HepG2 (cell line): ENCODE measurements at regions not wholly inside any gene's neighbourhood (a gene's known extent, or its start where the extent isn't known, plus 50 kb on each side); places are given as distances from the start of the nearest gene placed in this dataset.

Experiments used
- ATAC-seq: fragments of 200-7000 bp; cut with Tn5 transposase; 3 replicates; pipeline ENCODE4 v1.9.1; 2020; ENCODE audit warnings: mild to moderate bottlenecking, moderate library complexity
- BruUV-seq: library from RNA; stranded (reverse); fragments of 400-500 nt; replicated peaks from 2 replicates; lab custom pipeline; 2021; lab: Mats Ljungman, UMichigan
- CTCF ChIA-PET: fragments of 300-600 bp; formaldehyde crosslinking; extraction: SDS; loops from one replicate; lab custom pipeline; 2021; ENCODE audit warnings: low total read pairs, inconsistent platforms, low intra/inter-chr PET ratio; lab: Yijun Ruan, JAX
- POLR2A ChIA-PET: fragments of 350-600 bp; sonication (Branson Sonifier 250); formaldehyde crosslinking; loops from one replicate; lab custom pipeline; 2020; ENCODE audit warnings: antibody characterized with exemption, inconsistent platforms; lab: Yijun Ruan, JAX
- DNase-seq: peaks from one replicate; pipeline ENCODE4 v3.0.0-alpha.2; 2015; ENCODE audit warnings: low spot score
- FAIRE-seq: peaks from 3 replicates; lab custom pipeline; 2011; peaks lifted over from hg19 to GRCh38; lab: Jason Lieb, UNC
- H2AFZ ChIP-seq: one replicate; pipeline ENCODE4 v1.6.1; 2011; ENCODE audit warnings: low read length, inconsistent platforms
- H3K27ac ChIP-seq: fragments of 300-600 bp; 3 replicates; pipeline ENCODE4 v1.8.0; 2011; ENCODE audit warnings: mixed run types, mild to moderate bottlenecking, mixed read lengths, low read length, inconsistent platforms; ENCODE audit not compliant: insufficient read depth; ENCODE audit errors: extremely low read length
- H3K27me3 ChIP-seq, 2 experiments: fragments of 200-600 bp in 1 of 2; 2 replicates in 1 of 2; 3 replicates in 1 of 2; pipeline versions ENCODE4 v1.6.0 to v1.8.0; 2011; ENCODE audit warnings: low read length in 2 of 2, mild to moderate bottlenecking in 2 of 2, moderate library complexity in 2 of 2, inconsistent platforms in 1 of 2; ENCODE audit not compliant: insufficient read depth in 2 of 2, control insufficient read depth in 1 of 2
- H3K36me3 ChIP-seq, 2 experiments: fragments of 200-600 bp in 1 of 2; replicated peaks in 1 of 2; 2 replicates in 1 of 2; 3 replicates in 1 of 2; pipeline versions ENCODE4 v1.5.1 to v1.8.0; 2011; ENCODE audit warnings: low read length in 2 of 2, inconsistent platforms in 1 of 2; ENCODE audit not compliant: insufficient read depth in 2 of 2, control insufficient read depth in 1 of 2
- H3K4me1 ChIP-seq: 2 replicates; pipeline ENCODE4 v1.5.1; 2012; ENCODE audit warnings: low read length, inconsistent platforms; ENCODE audit not compliant: insufficient read depth
- H3K4me2 ChIP-seq: 2 replicates; pipeline ENCODE4 v1.6.0; 2011; ENCODE audit warnings: low read depth, low read length, inconsistent platforms
- H3K4me3 ChIP-seq, 3 experiments: fragments of 200-600 bp in 1 of 3; sonication (generic), shearing (Covaris generic) in 1 of 3; replicated peaks in 1 of 3; 2 replicates each; pipeline ENCODE4 v1.5.1; 2011 to 2016; ENCODE audit warnings: low read length in 3 of 3, inconsistent platforms in 2 of 3, low read depth in 2 of 3, mild to moderate bottlenecking in 2 of 3, control low read depth in 1 of 3, mixed read lengths in 1 of 3; ENCODE audit not compliant: insufficient read depth in 1 of 3
- H3K79me2 ChIP-seq: one replicate; pipeline ENCODE4 v1.6.1; 2011; ENCODE audit warnings: low read length, inconsistent platforms; ENCODE audit not compliant: insufficient read depth
- H3K9ac ChIP-seq: 2 replicates; pipeline ENCODE4 v1.6.0; 2011; ENCODE audit warnings: mild to moderate bottlenecking, low read depth, low read length, inconsistent platforms; ENCODE audit not compliant: insufficient read depth
- H3K9me3 ChIP-seq: 2 replicates; pipeline ENCODE4 v1.5.1; 2012; ENCODE audit warnings: mild to moderate bottlenecking, low read length
- H4K20me1 ChIP-seq: 2 replicates; pipeline ENCODE4 v1.6.0; 2011; ENCODE audit warnings: inconsistent platforms, mild to moderate bottlenecking, low read length, moderate library complexity; ENCODE audit not compliant: insufficient read depth
- CHD4 ChIP-seq: fragments of 200-600 bp; sonication (generic); IDR thresholded peaks from 2 replicates; pipeline ENCODE4 v1.7.0; 2017; ENCODE audit warnings: mild to moderate bottlenecking, low read length, borderline replicate concordance
- FOXJ3 ChIP-seq: sonication (generic); formaldehyde crosslinking; IDR thresholded peaks from 2 replicates; pipeline ENCODE4 v1.4.0; 2020; ENCODE audit warnings: missing genetic modification reagents, mild to moderate bottlenecking, borderline replicate concordance
- HHEX ChIP-seq: IDR thresholded peaks from 2 replicates; pipeline ENCODE4 v1.6.1; 2016; ENCODE audit warnings: control low read depth
- KMT2A ChIP-seq: sonication (generic); formaldehyde crosslinking; IDR thresholded peaks from 2 replicates; pipeline ENCODE4 v1.4.0; 2020; ENCODE audit warnings: missing genetic modification reagents
- MTA3 ChIP-seq: sonication (generic); formaldehyde crosslinking; IDR thresholded peaks from 2 replicates; pipeline ENCODE4 v1.4.0; 2020; ENCODE audit warnings: missing genetic modification reagents
- PAF1 ChIP-seq: IDR thresholded peaks from 2 replicates; pipeline ENCODE4 v1.6.1; 2016; ENCODE audit warnings: missing genetic modification reagents, missing compliant biosample characterization
- RXRA ChIP-seq: sonication (generic); formaldehyde crosslinking; IDR thresholded peaks from 2 replicates; pipeline ENCODE4 v1.5.1; 2020; ENCODE audit warnings: missing genetic modification reagents
- SMAD3 ChIP-seq: sonication (generic); formaldehyde crosslinking; IDR thresholded peaks from 2 replicates; pipeline ENCODE4 v1.4.0; 2020; ENCODE audit warnings: missing genetic modification reagents
- XBP1 ChIP-seq: sonication (generic); formaldehyde crosslinking; IDR thresholded peaks from 2 replicates; pipeline ENCODE4 v1.5.0; 2020; ENCODE audit warnings: missing genetic modification reagents
- ZBTB1 ChIP-seq: sonication (generic); formaldehyde crosslinking; IDR thresholded peaks from 2 replicates; pipeline ENCODE4 v1.4.0; 2020; ENCODE audit warnings: missing genetic modification reagents, borderline replicate concordance
- ZBTB26 ChIP-seq: IDR thresholded peaks from 2 replicates; pipeline ENCODE4 v1.6.1; 2016; ENCODE audit warnings: missing compliant biosample characterization, missing genetic modification reagents, borderline replicate concordance
- ZMYM2 ChIP-seq: sonication (generic); formaldehyde crosslinking; IDR thresholded peaks from 2 replicates; pipeline ENCODE4 v1.8.0; 2022; ENCODE audit warnings: mild to moderate bottlenecking, missing genetic modification reagents
- ZNF24 ChIP-seq: fragments of 450-650 bp; IDR thresholded peaks from 2 replicates; pipeline ENCODE4 v1.6.1; 2017; ENCODE audit warnings: antibody characterized with exemption, mild to moderate bottlenecking
- ZNF3 ChIP-seq: IDR thresholded peaks from 2 replicates; pipeline ENCODE4 v1.7.0; 2017; ENCODE audit warnings: inconsistent platforms
- ZNF331 ChIP-seq: sonication (generic); formaldehyde crosslinking; IDR thresholded peaks from 2 replicates; pipeline ENCODE4 v1.4.0; 2020; ENCODE audit warnings: missing genetic modification reagents
- ZNF674 ChIP-seq: sonication (generic); formaldehyde crosslinking; IDR thresholded peaks from 2 replicates; pipeline ENCODE4 v1.5.0; 2020; ENCODE audit warnings: low read depth, mild to moderate bottlenecking, missing genetic modification reagents
- ZNF749 ChIP-seq: sonication (generic); formaldehyde crosslinking; IDR thresholded peaks from 2 replicates; pipeline ENCODE4 v1.8.0; 2022; ENCODE audit warnings: mild to moderate bottlenecking, missing genetic modification reagents, moderate library complexity, borderline replicate concordance
- WGBS: methylation state at CpG from one replicate; pipeline ENCODE4 v1.1.6; 2017; ENCODE audit warnings: low lambda C conversion rate; 5-methylcytosine and 5-hydroxymethylcytosine counted together
- in situ Hi-C: cut with HindIII; loops from 2 replicates; pipeline ENCODE4 v1.10.0; 2017; ENCODE audit warnings: low pct_unique_long_range_greater_than_20kb; ENCODE audit not compliant: extremely low pct_ligation_motif_present
- intact Hi-C: fragments of 100-400 bp; cut with micrococcal nuclease; formaldehyde crosslinking; loops from one replicate; pipeline ENCODE4 v1.10.0; 2022; ENCODE audit not compliant: unreplicated experiment
- TF ChIP-seq, protein P1 (sequence below): sonication (generic); formaldehyde crosslinking; IDR thresholded peaks from 2 replicates; pipeline ENCODE4 v1.4.0; 2020; ENCODE audit warnings: low read depth, mild to moderate bottlenecking, missing genetic modification reagents
- TF ChIP-seq, protein P2 (sequence below): IDR thresholded peaks from 2 replicates; pipeline ENCODE4 v1.6.1; 2016; ENCODE audit warnings: missing compliant biosample characterization, missing genetic modification reagents, borderline replicate concordance
- TF ChIP-seq, protein P3 (sequence below): IDR thresholded peaks from 2 replicates; pipeline ENCODE4 v1.6.1; 2016; ENCODE audit warnings: low read depth, borderline replicate concordance

DNA sequence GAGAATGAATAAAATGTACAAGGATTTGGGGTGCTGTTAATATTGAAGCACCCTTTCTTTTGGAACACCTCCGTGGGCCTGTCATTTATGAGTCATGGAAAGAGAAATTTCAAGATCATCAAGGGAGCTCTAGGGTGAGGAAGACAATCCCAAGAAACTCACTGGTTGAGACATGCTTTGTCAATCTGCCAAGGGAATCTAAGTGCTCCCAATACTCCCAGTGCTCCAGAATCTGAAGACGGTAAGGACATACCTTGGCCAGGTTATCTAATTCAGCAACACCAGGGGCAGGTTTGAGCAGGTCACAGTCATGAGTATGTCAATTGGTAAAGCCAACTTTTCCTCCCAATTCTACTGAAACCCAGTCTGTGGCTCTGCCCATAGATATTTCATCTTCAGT is 556.4 kb upstream of the CPEB2 start:
- H3K4me2 ChIP-seq, result no peak overlapping the region
- H3K9ac ChIP-seq, result no peak overlapping the region

More for the DNA sequence above, 556.4 kb upstream of the CPEB2 start:
- H3K27me3 ChIP-seq, result no peaks in the 10 kb centered on the region
- no peaks in the 10 kb centered on the region for H4K20me1 ChIP-seq
- no peak overlapping the region for H2AFZ ChIP-seq
- CTCF ChIA-PET, result no interaction called here
- WGBS, result 24% methylated on average over 2 of the region's 2 CpGs
- intact Hi-C loops (no loop called here), in situ Hi-C loops (no loop called here)
- H3K79me2 ChIP-seq, result no peaks in the 10 kb centered on the region
- no TSS peak for BruUV-seq
- no peak overlapping the region for H3K4me3 ChIP-seq
- FAIRE-seq, result no peak
- POLR2A ChIA-PET, result no interaction called here
- no peak overlapping the region for H3K27ac ChIP-seq
- DNase-seq, result no peak
- no peaks in the 10 kb centered on the region for H3K36me3 ChIP-seq
- H3K9me3 ChIP-seq, result peaks cover 95% of the 10 kb centered on the region
- TF ChIP-seq PAF1 (CRISPR knock-in tag) (no peak), XBP1 (CRISPR knock-in tag) (no peak), MTA3 (CRISPR knock-in tag) (no peak), HHEX (CRISPR knock-in tag) (no peak), ZNF3 (CRISPR knock-in tag) (no peak), ZNF674 (CRISPR knock-in tag) (no peak), KMT2A (no peak), ZNF749 (CRISPR knock-in tag) (no peak), CHD4 (no peak), ZBTB26 (CRISPR knock-in tag) (no peak), ZNF24 (no peak), FOXJ3 (CRISPR knock-in tag) (no peak), SMAD3 (CRISPR knock-in tag) (no peak), ZNF331 (CRISPR knock-in tag) (no peak), RXRA (no peak), ZBTB1 (CRISPR knock-in tag) (no peak), ZMYM2 (CRISPR knock-in tag) (no peak)
- TF ChIP-seq, protein P1, sequence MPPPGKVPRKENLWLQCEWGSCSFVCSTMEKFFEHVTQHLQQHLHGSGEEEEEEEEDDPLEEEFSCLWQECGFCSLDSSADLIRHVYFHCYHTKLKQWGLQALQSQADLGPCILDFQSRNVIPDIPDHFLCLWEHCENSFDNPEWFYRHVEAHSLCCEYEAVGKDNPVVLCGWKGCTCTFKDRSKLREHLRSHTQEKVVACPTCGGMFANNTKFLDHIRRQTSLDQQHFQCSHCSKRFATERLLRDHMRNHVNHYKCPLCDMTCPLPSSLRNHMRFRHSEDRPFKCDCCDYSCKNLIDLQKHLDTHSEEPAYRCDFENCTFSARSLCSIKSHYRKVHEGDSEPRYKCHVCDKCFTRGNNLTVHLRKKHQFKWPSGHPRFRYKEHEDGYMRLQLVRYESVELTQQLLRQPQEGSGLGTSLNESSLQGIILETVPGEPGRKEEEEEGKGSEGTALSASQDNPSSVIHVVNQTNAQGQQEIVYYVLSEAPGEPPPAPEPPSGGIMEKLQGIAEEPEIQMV (CRISPR knock-in tag), result no peak
- TF ChIP-seq, protein P2, sequence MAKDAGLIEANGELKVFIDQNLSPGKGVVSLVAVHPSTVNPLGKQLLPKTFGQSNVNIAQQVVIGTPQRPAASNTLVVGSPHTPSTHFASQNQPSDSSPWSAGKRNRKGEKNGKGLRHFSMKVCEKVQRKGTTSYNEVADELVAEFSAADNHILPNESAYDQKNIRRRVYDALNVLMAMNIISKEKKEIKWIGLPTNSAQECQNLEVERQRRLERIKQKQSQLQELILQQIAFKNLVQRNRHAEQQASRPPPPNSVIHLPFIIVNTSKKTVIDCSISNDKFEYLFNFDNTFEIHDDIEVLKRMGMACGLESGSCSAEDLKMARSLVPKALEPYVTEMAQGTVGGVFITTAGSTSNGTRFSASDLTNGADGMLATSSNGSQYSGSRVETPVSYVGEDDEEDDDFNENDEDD (CRISPR knock-in tag), result no peak
- TF ChIP-seq, protein P3, sequence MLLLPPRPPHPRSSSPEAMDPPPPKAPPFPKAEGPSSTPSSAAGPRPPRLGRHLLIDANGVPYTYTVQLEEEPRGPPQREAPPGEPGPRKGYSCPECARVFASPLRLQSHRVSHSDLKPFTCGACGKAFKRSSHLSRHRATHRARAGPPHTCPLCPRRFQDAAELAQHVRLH (CRISPR knock-in tag), result no peak
- TF ChIP-seq, all 625 proteins: peak for 0
- ATAC-seq, result no peak
- H3K4me1 ChIP-seq, result no peaks in the 10 kb centered on the region
